ENCODE measurements at regions not wholly inside any gene's neighbourhood (a gene's known extent, or its start where the extent isn't known, plus 50 kb on each side); places are given as distances from the start of the nearest gene placed in this dataset.

DNA sequence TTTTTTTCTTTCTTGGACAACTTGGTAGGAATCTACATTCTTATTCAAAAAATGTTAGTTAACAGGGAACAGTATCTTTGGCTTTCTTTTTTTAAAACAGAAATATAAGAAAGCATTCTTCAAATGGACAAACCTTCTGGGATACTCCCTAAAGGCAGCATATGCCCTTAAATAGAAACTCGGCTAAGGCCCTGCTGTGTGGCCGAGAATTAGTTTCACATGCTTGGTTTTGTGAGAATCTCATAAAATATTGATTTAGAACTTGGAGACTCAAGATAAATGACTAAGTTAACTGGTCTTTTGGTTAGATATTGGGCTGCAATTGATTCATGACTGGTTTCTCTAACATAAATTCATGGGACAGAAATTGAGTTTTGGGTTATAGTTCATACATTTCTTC lies 359.9 kb upstream of the XYLT1 start:
- POLR2A ChIA-PET: no interaction called here
- WGBS (ENCODE audit: insufficient coverage): 90% methylated on average over 2 of the region's 2 CpGs
- no peak for TF ChIP-seq EZH2 (IDR thresholded peaks at IDR 0.05; ENCODE audit: borderline replicate concordance, insufficient read depth, low read depth, low read length, poor library complexity, severe bottlenecking)
- TF ChIP-seq, protein P1, sequence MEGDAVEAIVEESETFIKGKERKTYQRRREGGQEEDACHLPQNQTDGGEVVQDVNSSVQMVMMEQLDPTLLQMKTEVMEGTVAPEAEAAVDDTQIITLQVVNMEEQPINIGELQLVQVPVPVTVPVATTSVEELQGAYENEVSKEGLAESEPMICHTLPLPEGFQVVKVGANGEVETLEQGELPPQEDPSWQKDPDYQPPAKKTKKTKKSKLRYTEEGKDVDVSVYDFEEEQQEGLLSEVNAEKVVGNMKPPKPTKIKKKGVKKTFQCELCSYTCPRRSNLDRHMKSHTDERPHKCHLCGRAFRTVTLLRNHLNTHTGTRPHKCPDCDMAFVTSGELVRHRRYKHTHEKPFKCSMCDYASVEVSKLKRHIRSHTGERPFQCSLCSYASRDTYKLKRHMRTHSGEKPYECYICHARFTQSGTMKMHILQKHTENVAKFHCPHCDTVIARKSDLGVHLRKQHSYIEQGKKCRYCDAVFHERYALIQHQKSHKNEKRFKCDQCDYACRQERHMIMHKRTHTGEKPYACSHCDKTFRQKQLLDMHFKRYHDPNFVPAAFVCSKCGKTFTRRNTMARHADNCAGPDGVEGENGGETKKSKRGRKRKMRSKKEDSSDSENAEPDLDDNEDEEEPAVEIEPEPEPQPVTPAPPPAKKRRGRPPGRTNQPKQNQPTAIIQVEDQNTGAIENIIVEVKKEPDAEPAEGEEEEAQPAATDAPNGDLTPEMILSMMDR (IDR thresholded peaks at IDR 0.05): no peak

DNA sequence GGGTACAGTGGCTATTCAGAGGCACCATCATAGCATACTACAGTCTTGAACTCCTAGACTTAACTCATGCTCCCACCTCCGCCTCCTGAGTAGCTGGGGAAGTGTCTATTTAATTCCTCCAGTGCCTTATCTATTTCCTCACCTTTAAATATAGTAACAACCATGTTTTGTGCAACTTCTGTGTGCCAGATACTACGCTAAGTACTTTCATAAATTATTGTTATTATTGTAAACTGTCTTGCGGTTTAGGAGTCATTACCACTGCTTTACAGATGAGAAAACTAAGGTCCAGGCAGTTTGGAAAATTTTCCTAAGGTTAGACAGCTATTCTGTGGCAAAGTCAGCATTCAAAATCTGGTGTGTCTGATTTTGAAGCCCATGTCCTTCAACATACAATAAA lies 359.1 kb upstream of the XYLT1 start:
- H3K4me1 ChIP-seq (ENCODE audit: control insufficient read depth in 2 of 2, insufficient read depth in 2 of 2, low read length in 2 of 2): no peaks in the 10 kb centered on the region
- no peak overlapping the region for H3K4me3 Mint-ChIP-seq
- H2AFZ ChIP-seq (ENCODE audit: insufficient read depth, low read depth, low read length, poor library complexity, severe bottlenecking): no peak overlapping the region
- intact Hi-C loops (cut with micrococcal nuclease): no loop called here
- TF ChIP-seq, protein P1 (IDR thresholded peaks at IDR 0.05): no peak
- no peak for TF ChIP-seq EZH2 (IDR thresholded peaks at IDR 0.05; ENCODE audit: borderline replicate concordance, insufficient read depth, low read depth, low read length, poor library complexity, severe bottlenecking)
- no peak overlapping the region for H3K27ac Mint-ChIP-seq
- no peaks in the 10 kb centered on the region for H4K20me1 ChIP-seq (ENCODE audit: control insufficient read depth, insufficient read depth, low read length, poor library complexity, severe bottlenecking)
- H3K27me3 Mint-ChIP-seq: peaks cover 7% of the 10 kb centered on the region
- 100% methylated on average over 1 of the region's 3 CpGs for WGBS (ENCODE audit: insufficient coverage)
- no peak overlapping the region for H3K9ac ChIP-seq (ENCODE audit: low read length)
- H3K4me2 ChIP-seq (replicated peaks; ENCODE audit: low read depth, low read length, poor library complexity, severe bottlenecking): no peak overlapping the region
- H3K27me3 ChIP-seq (replicated peaks in 1 of 4; ENCODE audit: control extremely low read depth in 1 of 4, control insufficient read depth in 3 of 4, insufficient read depth in 4 of 4, low read length in 3 of 4): no peaks in the 10 kb centered on the region
- no peak overlapping the region for H3K4me3 ChIP-seq (ENCODE audit: control extremely low read depth in 1 of 5, extremely low read depth in 1 of 5, insufficient read depth in 1 of 5, low read depth in 2 of 5, low read length in 4 of 5)
- ChIA-PET CTCF (interaction anchor here (1.2 kb wide), 1 partner anchor 969 kb away, joined by 3 read pairs; no protein-coding TSS in a partner anchor), POLR2A (no interaction called here)
- no peak for ATAC-seq (ENCODE audit: low read depth)
- H3K9me3 ChIP-seq (ENCODE audit: control extremely low read depth in 1 of 3, control insufficient read depth in 2 of 3, insufficient read depth in 1 of 3, low read length in 2 of 3): no peaks in the 10 kb centered on the region
- H3K36me3 ChIP-seq (replicated peaks in 1 of 2; ENCODE audit: control extremely low read depth in 1 of 2, control insufficient read depth in 1 of 2, extremely low read depth in 1 of 2, insufficient read depth in 2 of 2, low read length in 1 of 2): no peaks in the 10 kb centered on the region
- no peaks in the 10 kb centered on the region for H3K4me1 Mint-ChIP-seq
- H3K79me2 ChIP-seq (ENCODE audit: control insufficient read depth, insufficient read depth, low read length): no peaks in the 10 kb centered on the region
- H3K9me3 Mint-ChIP-seq (ENCODE audit: insufficient read depth): no peaks in the 10 kb centered on the region
- no peak for DNase-seq
- H3K27ac ChIP-seq (ENCODE audit: low read length in 2 of 2): no peak overlapping the region

More for the DNA sequence above, 359.9 kb upstream of the XYLT1 start:
- H3K4me2 ChIP-seq (replicated peaks; ENCODE audit: low read depth, low read length, poor library complexity, severe bottlenecking): no peak overlapping the region
- DNase-seq (no peak), ATAC-seq (ENCODE audit: low read depth) (no peak)
- Mint-ChIP-seq H3K4me1 (no peaks in the 10 kb centered on the region), H3K9me3 (ENCODE audit: insufficient read depth) (no peaks in the 10 kb centered on the region), H3K27me3 (peaks cover 12% of the 10 kb centered on the region), H3K4me3 (no peak overlapping the region), H3K27ac (no peak overlapping the region)
- no peak overlapping the region for H2AFZ ChIP-seq (ENCODE audit: insufficient read depth, low read depth, low read length, poor library complexity, severe bottlenecking)
- H3K27ac ChIP-seq (ENCODE audit: low read length in 2 of 2): no peak overlapping the region
- no peaks in the 10 kb centered on the region for H3K4me1 ChIP-seq (ENCODE audit: control insufficient read depth in 2 of 2, insufficient read depth in 2 of 2, low read length in 2 of 2)
- H3K79me2 ChIP-seq (ENCODE audit: control insufficient read depth, insufficient read depth, low read length): no peaks in the 10 kb centered on the region
- intact Hi-C loops (cut with micrococcal nuclease): no loop called here
- CTCF ChIA-PET: no interaction called here
- no peak overlapping the region for H3K9ac ChIP-seq (ENCODE audit: low read length)
- no peaks in the 10 kb centered on the region for H3K27me3 ChIP-seq (replicated peaks in 1 of 4; ENCODE audit: control extremely low read depth in 1 of 4, control insufficient read depth in 3 of 4, insufficient read depth in 4 of 4, low read length in 3 of 4)
- no peaks in the 10 kb centered on the region for H3K36me3 ChIP-seq (replicated peaks in 1 of 2; ENCODE audit: control extremely low read depth in 1 of 2, control insufficient read depth in 1 of 2, extremely low read depth in 1 of 2, insufficient read depth in 2 of 2, low read length in 1 of 2)
- no peak overlapping the region for H3K4me3 ChIP-seq (ENCODE audit: control extremely low read depth in 1 of 5, extremely low read depth in 1 of 5, insufficient read depth in 1 of 5, low read depth in 2 of 5, low read length in 4 of 5)
- no peaks in the 10 kb centered on the region for H4K20me1 ChIP-seq (ENCODE audit: control insufficient read depth, insufficient read depth, low read length, poor library complexity, severe bottlenecking)
- H3K9me3 ChIP-seq (ENCODE audit: control extremely low read depth in 1 of 3, control insufficient read depth in 2 of 3, insufficient read depth in 1 of 3, low read length in 2 of 3): no peaks in the 10 kb centered on the region

Measured in B cell (primary cell).